ENCODE measurements at regions not wholly inside any gene's neighbourhood (a gene's known extent, or its start where the extent isn't known, plus 50 kb on each side); places are given as distances from the start of the nearest gene placed in this dataset.

GRCh38 chr1:198848206-198848605 lies 209.4 kb downstream of the PTPRC start:
- no TSS peak for BruUV-seq (replicated peaks)
- TF ChIP-seq CTCF (conservative IDR thresholded peaks at IDR 0.05; ENCODE audit: low read depth, low read length), result no peak
- no peak for TF ChIP-seq EZH2 (IDR thresholded peaks at IDR 0.05; ENCODE audit: borderline replicate concordance, low read depth, low read length, poor library complexity, severe bottlenecking)
- Histone ChIP-seq H3K4me1 (ENCODE audit: insufficient read depth, low read length, poor library complexity, severe bottlenecking) (peaks cover 26% of the 10 kb centered on the region), H3K9me3 (ENCODE audit: low read depth, low read length, poor library complexity, severe bottlenecking) (no peaks in the 10 kb centered on the region), H3K27ac (ENCODE audit: low read depth, low read length, poor library complexity, severe bottlenecking) (peak overlapping the region; percentile 66), H3K36me3 (ENCODE audit: insufficient read depth, low read length, poor library complexity, severe bottlenecking) (peaks cover 69% of the 10 kb centered on the region), H3K27me3 (replicated peaks; ENCODE audit: insufficient read depth, low read depth, low read length, poor library complexity) (no peaks in the 10 kb centered on the region), H3K4me3 (ENCODE audit: low read depth, low read length, poor library complexity, severe bottlenecking) (no peak overlapping the region)
- no peak for DNase-seq (ENCODE audit: low spot score)
- ChIA-PET POLR2A (ENCODE audit: low non-redundant PET) (no interaction called here), CTCF (no interaction called here)
- intact Hi-C loops (cut with micrococcal nuclease; ENCODE audit: unreplicated experiment), result no loop called here

DNA sequence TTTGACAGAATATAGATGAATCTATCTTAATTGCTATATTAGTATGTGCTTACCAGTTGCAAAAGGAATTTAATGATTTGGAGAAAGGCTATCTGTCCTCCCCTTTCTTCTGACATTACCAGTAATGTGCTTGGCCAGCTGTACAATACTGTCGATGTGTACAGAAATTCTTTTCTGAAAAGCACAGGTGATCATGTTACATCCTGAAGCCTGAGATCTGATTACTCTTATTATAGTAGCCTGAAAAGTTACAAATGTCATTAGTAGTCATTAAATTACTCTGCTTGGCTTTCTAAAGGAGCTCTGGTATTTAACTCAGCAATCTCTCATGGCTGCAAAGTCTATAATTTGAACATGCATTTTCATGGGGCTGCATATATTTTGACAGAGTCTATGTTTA lies 209.8 kb downstream of the PTPRC start:
- intact Hi-C loops (cut with micrococcal nuclease; ENCODE audit: unreplicated experiment), result no loop called here
- Histone ChIP-seq H3K9me3 (ENCODE audit: low read depth, low read length, poor library complexity, severe bottlenecking) (no peaks in the 10 kb centered on the region), H3K36me3 (ENCODE audit: insufficient read depth, low read length, poor library complexity, severe bottlenecking) (peaks cover 69% of the 10 kb centered on the region), H3K27ac (ENCODE audit: low read depth, low read length, poor library complexity, severe bottlenecking) (peak overlapping the region; percentile 66), H3K4me1 (ENCODE audit: insufficient read depth, low read length, poor library complexity, severe bottlenecking) (peaks cover 26% of the 10 kb centered on the region), H3K4me3 (ENCODE audit: low read depth, low read length, poor library complexity, severe bottlenecking) (no peak overlapping the region), H3K27me3 (replicated peaks; ENCODE audit: insufficient read depth, low read depth, low read length, poor library complexity) (no peaks in the 10 kb centered on the region)
- ChIA-PET CTCF (no interaction called here), POLR2A (ENCODE audit: low non-redundant PET) (no interaction called here)
- TF ChIP-seq CTCF (conservative IDR thresholded peaks at IDR 0.05; ENCODE audit: low read depth, low read length), result no peak
- TF ChIP-seq EZH2 (IDR thresholded peaks at IDR 0.05; ENCODE audit: borderline replicate concordance, low read depth, low read length, poor library complexity, severe bottlenecking), result no peak
- no TSS peak for BruUV-seq (replicated peaks)
- no peak for DNase-seq (ENCODE audit: low spot score)

- ChIA-PET CTCF (no interaction called here), POLR2A (ENCODE audit: low non-redundant PET) (no interaction called here)
- Histone ChIP-seq H3K4me1 (ENCODE audit: insufficient read depth, low read length, poor library complexity, severe bottlenecking) (peaks cover 26% of the 10 kb centered on the region), H3K4me3 (ENCODE audit: low read depth, low read length, poor library complexity, severe bottlenecking) (no peak overlapping the region), H3K27me3 (replicated peaks; ENCODE audit: insufficient read depth, low read depth, low read length, poor library complexity) (no peaks in the 10 kb centered on the region), H3K27ac (ENCODE audit: low read depth, low read length, poor library complexity, severe bottlenecking) (peak overlapping the region; percentile 66), H3K9me3 (ENCODE audit: low read depth, low read length, poor library complexity, severe bottlenecking) (no peaks in the 10 kb centered on the region), H3K36me3 (ENCODE audit: insufficient read depth, low read length, poor library complexity, severe bottlenecking) (peaks cover 69% of the 10 kb centered on the region)
- DNase-seq (ENCODE audit: low spot score), result peak; percentile 78
- no TSS peak for BruUV-seq (replicated peaks)
- intact Hi-C loops (cut with micrococcal nuclease; ENCODE audit: unreplicated experiment), result no loop called here
- no peak for TF ChIP-seq EZH2 (IDR thresholded peaks at IDR 0.05; ENCODE audit: borderline replicate concordance, low read depth, low read length, poor library complexity, severe bottlenecking)
- TF ChIP-seq CTCF (conservative IDR thresholded peaks at IDR 0.05; ENCODE audit: low read depth, low read length), result no peak
Measured at GRCh38 chr1:198849093-198849492, 210.3 kb downstream of the PTPRC start.

All from A673 (cell line).